ENCODE measurements at regions not wholly inside any gene's neighbourhood (a gene's known extent, or its start where the extent isn't known, plus 50 kb on each side); places are given as distances from the start of the nearest gene placed in this dataset.

DNA sequence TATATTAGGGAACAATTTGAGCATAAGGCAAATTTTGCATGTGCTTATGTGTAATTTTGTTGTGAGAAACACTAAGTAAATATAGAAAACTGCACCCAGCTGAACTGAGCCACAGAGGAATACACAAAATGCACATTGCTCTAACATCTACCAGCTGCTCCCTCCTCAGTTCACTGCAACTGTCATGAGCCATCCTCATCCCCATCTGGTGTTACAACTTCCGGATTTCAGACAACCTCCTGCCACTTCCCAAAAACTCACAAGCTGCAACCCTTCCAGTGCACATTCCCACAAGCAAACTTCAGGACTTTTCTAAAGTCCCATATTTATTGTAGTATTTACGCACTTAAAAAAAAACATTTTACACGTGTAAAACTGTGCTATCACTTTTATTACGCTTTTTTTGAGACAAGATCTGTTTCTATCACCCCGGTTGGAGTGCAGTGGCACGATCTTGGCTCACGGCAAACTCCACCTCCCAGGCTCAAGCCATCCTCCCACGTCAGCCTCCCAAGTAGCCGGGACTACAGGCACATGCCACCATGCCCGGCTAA is 169.1 kb upstream of the TBX3 start:
- no peak overlapping the region for H3K27ac ChIP-seq
- H3K27me3 ChIP-seq, result no peaks in the 10 kb centered on the region
- H3K4me3 ChIP-seq (ENCODE audit: low read depth in 1 of 2, low read length in 1 of 2), result no peak overlapping the region
- H3K9me3 ChIP-seq, result no peaks in the 10 kb centered on the region
- H3K36me3 ChIP-seq, result no peaks in the 10 kb centered on the region
- no peaks in the 10 kb centered on the region for H3K4me1 ChIP-seq (ENCODE audit: control insufficient read depth in 1 of 2, insufficient read depth in 1 of 2, low read depth in 1 of 2, low read length in 1 of 2)
- TF ChIP-seq, protein P1, sequence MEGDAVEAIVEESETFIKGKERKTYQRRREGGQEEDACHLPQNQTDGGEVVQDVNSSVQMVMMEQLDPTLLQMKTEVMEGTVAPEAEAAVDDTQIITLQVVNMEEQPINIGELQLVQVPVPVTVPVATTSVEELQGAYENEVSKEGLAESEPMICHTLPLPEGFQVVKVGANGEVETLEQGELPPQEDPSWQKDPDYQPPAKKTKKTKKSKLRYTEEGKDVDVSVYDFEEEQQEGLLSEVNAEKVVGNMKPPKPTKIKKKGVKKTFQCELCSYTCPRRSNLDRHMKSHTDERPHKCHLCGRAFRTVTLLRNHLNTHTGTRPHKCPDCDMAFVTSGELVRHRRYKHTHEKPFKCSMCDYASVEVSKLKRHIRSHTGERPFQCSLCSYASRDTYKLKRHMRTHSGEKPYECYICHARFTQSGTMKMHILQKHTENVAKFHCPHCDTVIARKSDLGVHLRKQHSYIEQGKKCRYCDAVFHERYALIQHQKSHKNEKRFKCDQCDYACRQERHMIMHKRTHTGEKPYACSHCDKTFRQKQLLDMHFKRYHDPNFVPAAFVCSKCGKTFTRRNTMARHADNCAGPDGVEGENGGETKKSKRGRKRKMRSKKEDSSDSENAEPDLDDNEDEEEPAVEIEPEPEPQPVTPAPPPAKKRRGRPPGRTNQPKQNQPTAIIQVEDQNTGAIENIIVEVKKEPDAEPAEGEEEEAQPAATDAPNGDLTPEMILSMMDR (IDR thresholded peaks at IDR 0.05), result no peak

DNA sequence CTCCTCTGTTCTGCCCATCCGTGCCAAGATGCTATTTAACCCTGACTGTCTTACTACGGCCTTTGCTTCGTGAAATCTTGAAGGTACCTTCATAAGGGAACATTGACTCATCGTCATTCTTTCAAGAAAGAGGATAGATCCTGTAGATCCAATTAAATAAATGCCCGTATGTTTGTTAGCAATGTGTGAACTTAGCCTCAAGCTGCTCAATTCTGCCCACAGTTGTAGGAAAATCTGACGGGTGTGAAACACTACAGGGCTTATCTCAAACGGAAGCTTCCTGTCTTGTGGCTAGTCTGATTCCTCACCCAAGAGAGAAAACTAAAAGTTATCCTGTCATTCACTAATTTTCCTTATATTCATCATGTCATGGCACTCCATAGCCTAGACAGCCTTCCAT is 168.0 kb upstream of the TBX3 start:
- no peak overlapping the region for H3K27ac ChIP-seq
- no peaks in the 10 kb centered on the region for H3K27me3 ChIP-seq
- H3K4me1 ChIP-seq (ENCODE audit: control insufficient read depth in 1 of 2, insufficient read depth in 1 of 2, low read depth in 1 of 2, low read length in 1 of 2), result no peaks in the 10 kb centered on the region
- TF ChIP-seq, protein P1 (IDR thresholded peaks at IDR 0.05), result no peak
- no peaks in the 10 kb centered on the region for H3K9me3 ChIP-seq
- no peak overlapping the region for H3K4me3 ChIP-seq (ENCODE audit: low read depth in 1 of 2, low read length in 1 of 2)
- H3K36me3 ChIP-seq, result no peaks in the 10 kb centered on the region

DNA sequence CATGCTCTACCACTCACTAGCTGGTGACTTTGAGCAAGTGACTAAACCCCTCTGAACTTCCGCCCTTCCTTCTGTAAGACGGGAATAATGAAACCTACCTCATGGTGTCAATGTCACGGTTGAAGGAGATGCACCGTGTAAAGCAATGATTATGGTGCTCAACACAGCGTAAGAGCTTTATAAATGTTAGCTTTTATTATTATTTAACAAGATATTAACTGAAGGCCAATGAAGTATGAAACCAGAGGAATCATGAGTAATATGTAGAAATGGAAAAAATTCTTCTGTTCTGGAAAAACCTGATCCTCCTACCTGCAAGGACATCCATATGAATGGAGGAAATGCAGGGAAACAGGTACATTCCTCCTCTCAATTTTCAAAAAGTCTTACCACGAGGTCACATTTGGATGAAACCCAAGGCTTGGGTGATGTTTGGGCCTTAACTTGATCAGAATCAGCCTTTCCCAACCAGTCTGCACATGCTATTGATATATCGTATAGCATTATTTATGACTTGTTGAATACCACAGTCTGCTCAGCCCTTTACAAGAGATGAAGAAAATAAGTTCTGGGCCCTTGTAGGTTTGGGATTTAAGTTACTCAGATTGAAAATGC is 166.8 kb upstream of the TBX3 start:
- TF ChIP-seq, protein P1 (IDR thresholded peaks at IDR 0.05), result no peak
- H3K4me3 ChIP-seq (ENCODE audit: low read depth in 1 of 2, low read length in 1 of 2), result no peak overlapping the region
- no peak overlapping the region for H3K27ac ChIP-seq
- H3K27me3 ChIP-seq, result no peaks in the 10 kb centered on the region
- no peaks in the 10 kb centered on the region for H3K36me3 ChIP-seq
- no peaks in the 10 kb centered on the region for H3K9me3 ChIP-seq
- H3K4me1 ChIP-seq (ENCODE audit: control insufficient read depth in 1 of 2, insufficient read depth in 1 of 2, low read depth in 1 of 2, low read length in 1 of 2), result no peaks in the 10 kb centered on the region

DNA sequence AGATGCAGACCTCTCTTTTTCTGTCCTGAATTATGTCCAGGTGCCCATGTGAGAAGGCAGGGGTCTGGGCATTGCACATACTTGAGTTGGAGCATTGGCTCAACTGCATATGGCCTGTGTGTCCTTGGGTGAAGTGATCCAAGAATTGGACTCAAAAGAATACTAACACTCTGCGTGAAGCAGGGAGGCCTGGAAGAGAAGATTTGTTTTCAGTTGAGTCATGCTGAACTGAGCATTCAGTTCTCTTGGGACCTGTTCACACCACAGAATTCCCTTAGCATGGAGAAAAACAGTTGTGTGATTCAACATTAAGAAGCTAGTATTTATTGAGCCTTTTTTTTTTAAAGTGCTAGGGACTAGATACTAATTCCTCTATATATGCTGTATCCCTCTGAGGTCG is 164.7 kb upstream of the TBX3 start:
- Histone ChIP-seq H3K4me1 (ENCODE audit: control insufficient read depth in 1 of 2, insufficient read depth in 1 of 2, low read depth in 1 of 2, low read length in 1 of 2) (no peaks in the 10 kb centered on the region), H3K4me3 (ENCODE audit: low read depth in 1 of 2, low read length in 1 of 2) (no peak overlapping the region), H3K27me3 (no peaks in the 10 kb centered on the region), H3K9me3 (no peaks in the 10 kb centered on the region), H3K27ac (no peak overlapping the region), H3K36me3 (no peaks in the 10 kb centered on the region)
- TF ChIP-seq, protein P1 (IDR thresholded peaks at IDR 0.05), result no peak

DNA sequence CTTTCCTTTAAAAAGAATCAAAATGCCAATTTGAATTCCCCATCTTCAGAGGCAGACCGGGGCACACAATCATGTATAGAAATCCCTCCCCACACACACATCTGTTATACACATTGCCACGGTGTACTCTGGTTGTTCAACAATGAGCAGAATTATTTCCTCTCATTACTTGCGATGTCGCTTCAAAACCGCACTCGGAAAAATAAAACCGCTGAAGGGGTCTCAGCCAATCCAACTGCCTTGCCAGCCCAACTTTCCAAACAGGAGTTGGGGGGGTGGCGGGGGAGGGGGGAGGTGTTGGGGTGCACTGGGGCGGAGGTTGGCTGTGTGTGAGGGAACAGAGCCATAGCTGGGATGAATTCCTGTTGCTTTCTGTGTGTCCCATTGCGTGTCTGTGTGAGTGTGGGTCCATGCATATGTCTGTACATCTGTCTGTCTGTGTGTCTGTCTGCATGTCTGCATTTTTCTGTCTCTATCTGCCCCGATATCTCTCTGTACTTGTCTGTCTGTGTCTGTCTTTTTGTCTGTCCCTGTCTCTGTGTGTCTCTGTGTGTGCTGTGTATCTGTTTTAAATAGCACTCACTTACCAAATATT is 163.6 kb upstream of the TBX3 start:
- Histone ChIP-seq H3K9me3 (no peaks in the 10 kb centered on the region), H3K4me1 (ENCODE audit: control insufficient read depth in 1 of 2, insufficient read depth in 1 of 2, low read depth in 1 of 2, low read length in 1 of 2) (no peaks in the 10 kb centered on the region), H3K4me3 (ENCODE audit: low read depth in 1 of 2, low read length in 1 of 2) (no peak overlapping the region), H3K27ac (no peak overlapping the region), H3K27me3 (no peaks in the 10 kb centered on the region), H3K36me3 (no peaks in the 10 kb centered on the region)
- TF ChIP-seq, protein P1 (IDR thresholded peaks at IDR 0.05), result no peak
